HepG2 (cell line): ENCODE measurements at regions not wholly inside any gene's neighbourhood (a gene's known extent, or its start where the extent isn't known, plus 50 kb on each side); places are given as distances from the start of the nearest gene placed in this dataset.

Source experiments
- ATAC-seq: fragments of 200-7000 bp; cut with Tn5 transposase; 3 replicates; pipeline ENCODE4 v1.9.1; 2020; ENCODE audit warnings: mild to moderate bottlenecking, moderate library complexity
- BruUV-seq: library from RNA; stranded (reverse); fragments of 400-500 nt; replicated peaks from 2 replicates; lab custom pipeline; 2021; lab: Mats Ljungman, UMichigan
- CTCF ChIA-PET: fragments of 300-600 bp; formaldehyde crosslinking; extraction: SDS; loops from one replicate; lab custom pipeline; 2021; ENCODE audit warnings: low total read pairs, inconsistent platforms, low intra/inter-chr PET ratio; lab: Yijun Ruan, JAX
- POLR2A ChIA-PET: fragments of 350-600 bp; sonication (Branson Sonifier 250); formaldehyde crosslinking; loops from one replicate; lab custom pipeline; 2020; ENCODE audit warnings: antibody characterized with exemption, inconsistent platforms; lab: Yijun Ruan, JAX
- DNase-seq: peaks from one replicate; pipeline ENCODE4 v3.0.0-alpha.2; 2015; ENCODE audit warnings: low spot score
- FAIRE-seq: peaks from 3 replicates; lab custom pipeline; 2011; peaks lifted over from hg19 to GRCh38; lab: Jason Lieb, UNC
- H2AFZ ChIP-seq: one replicate; pipeline ENCODE4 v1.6.1; 2011; ENCODE audit warnings: low read length, inconsistent platforms
- H3K27ac ChIP-seq: fragments of 300-600 bp; 3 replicates; pipeline ENCODE4 v1.8.0; 2011; ENCODE audit warnings: mixed run types, mild to moderate bottlenecking, mixed read lengths, low read length, inconsistent platforms; ENCODE audit not compliant: insufficient read depth; ENCODE audit errors: extremely low read length
- H3K27me3 ChIP-seq, 2 experiments: fragments of 200-600 bp in 1 of 2; 2 replicates in 1 of 2; 3 replicates in 1 of 2; pipeline versions ENCODE4 v1.6.0 to v1.8.0; 2011; ENCODE audit warnings: low read length in 2 of 2, mild to moderate bottlenecking in 2 of 2, moderate library complexity in 2 of 2, inconsistent platforms in 1 of 2; ENCODE audit not compliant: insufficient read depth in 2 of 2, control insufficient read depth in 1 of 2
- H3K36me3 ChIP-seq, 2 experiments: fragments of 200-600 bp in 1 of 2; replicated peaks in 1 of 2; 2 replicates in 1 of 2; 3 replicates in 1 of 2; pipeline versions ENCODE4 v1.5.1 to v1.8.0; 2011; ENCODE audit warnings: low read length in 2 of 2, inconsistent platforms in 1 of 2; ENCODE audit not compliant: insufficient read depth in 2 of 2, control insufficient read depth in 1 of 2
- H3K4me1 ChIP-seq: 2 replicates; pipeline ENCODE4 v1.5.1; 2012; ENCODE audit warnings: low read length, inconsistent platforms; ENCODE audit not compliant: insufficient read depth
- H3K4me2 ChIP-seq: 2 replicates; pipeline ENCODE4 v1.6.0; 2011; ENCODE audit warnings: low read depth, low read length, inconsistent platforms
- H3K4me3 ChIP-seq, 3 experiments: fragments of 200-600 bp in 1 of 3; sonication (generic), shearing (Covaris generic) in 1 of 3; replicated peaks in 1 of 3; 2 replicates each; pipeline ENCODE4 v1.5.1; 2011 to 2016; ENCODE audit warnings: low read length in 3 of 3, inconsistent platforms in 2 of 3, low read depth in 2 of 3, mild to moderate bottlenecking in 2 of 3, control low read depth in 1 of 3, mixed read lengths in 1 of 3; ENCODE audit not compliant: insufficient read depth in 1 of 3
- H3K79me2 ChIP-seq: one replicate; pipeline ENCODE4 v1.6.1; 2011; ENCODE audit warnings: low read length, inconsistent platforms; ENCODE audit not compliant: insufficient read depth
- H3K9ac ChIP-seq: 2 replicates; pipeline ENCODE4 v1.6.0; 2011; ENCODE audit warnings: mild to moderate bottlenecking, low read depth, low read length, inconsistent platforms; ENCODE audit not compliant: insufficient read depth
- H3K9me3 ChIP-seq: 2 replicates; pipeline ENCODE4 v1.5.1; 2012; ENCODE audit warnings: mild to moderate bottlenecking, low read length
- H4K20me1 ChIP-seq: 2 replicates; pipeline ENCODE4 v1.6.0; 2011; ENCODE audit warnings: inconsistent platforms, mild to moderate bottlenecking, low read length, moderate library complexity; ENCODE audit not compliant: insufficient read depth
- MEF2D ChIP-seq: sonication (generic); formaldehyde crosslinking; IDR thresholded peaks from 2 replicates; pipeline ENCODE4 v1.5.1; 2020; ENCODE audit warnings: mild to moderate bottlenecking, missing genetic modification reagents
- SRSF4 ChIP-seq: fragments of 200-400 bp; formaldehyde crosslinking; IDR thresholded peaks from one replicate; pipeline ENCODE4 v1.6.1; 2018; ENCODE audit warnings: mild to moderate bottlenecking, low read depth, low read length, moderate library complexity; ENCODE audit not compliant: poor library complexity, severe bottlenecking
- TRIM24 ChIP-seq: sonication (generic); formaldehyde crosslinking; IDR thresholded peaks from 2 replicates; pipeline ENCODE4 v1.8.0; 2022; ENCODE audit warnings: mild to moderate bottlenecking, missing genetic modification reagents
- ZBTB38 ChIP-seq: sonication (generic); formaldehyde crosslinking; IDR thresholded peaks from 2 replicates; pipeline ENCODE4 v1.5.1; 2020; ENCODE audit warnings: mild to moderate bottlenecking, missing genetic modification reagents
- ZHX2 ChIP-seq, 2 experiments: sonication (generic) in 1 of 2; formaldehyde crosslinking in 1 of 2; IDR thresholded peaks; 2 replicates each; pipeline versions ENCODE4 v1.6.1 to v1.9.0; 2014 to 2022; ENCODE audit warnings: antibody characterized with exemption in 1 of 2, borderline replicate concordance in 1 of 2, inconsistent platforms in 1 of 2, low read depth in 1 of 2, missing genetic modification reagents in 1 of 2
- ZNF280D ChIP-seq: sonication (generic); formaldehyde crosslinking; IDR thresholded peaks from 2 replicates; pipeline ENCODE4 v1.5.1; 2020; ENCODE audit warnings: mild to moderate bottlenecking, missing genetic modification reagents
- WGBS: methylation state at CpG from one replicate; pipeline ENCODE4 v1.1.6; 2017; ENCODE audit warnings: low lambda C conversion rate; 5-methylcytosine and 5-hydroxymethylcytosine counted together
- in situ Hi-C: cut with HindIII; loops from 2 replicates; pipeline ENCODE4 v1.10.0; 2017; ENCODE audit warnings: low pct_unique_long_range_greater_than_20kb; ENCODE audit not compliant: extremely low pct_ligation_motif_present
- intact Hi-C: fragments of 100-400 bp; cut with micrococcal nuclease; formaldehyde crosslinking; loops from one replicate; pipeline ENCODE4 v1.10.0; 2022; ENCODE audit not compliant: unreplicated experiment

GRCh38 chr21:28738420-28738704, 254.3 kb downstream of the LTN1 start:
- Histone ChIP-seq H3K4me2 (no peak overlapping the region), H3K9me3 (no peaks in the 10 kb centered on the region), H3K4me1 (peaks cover 9% of the 10 kb centered on the region), H3K36me3 (no peaks in the 10 kb centered on the region), H2AFZ (no peak overlapping the region), H3K27me3 (no peaks in the 10 kb centered on the region; a peak in 1 of 5 replicates), H3K79me2 (no peaks in the 10 kb centered on the region), H3K9ac (no peak overlapping the region), H3K27ac (no peak overlapping the region), H4K20me1 (no peaks in the 10 kb centered on the region), H3K4me3 (no peak overlapping the region)
- in situ Hi-C loops = no loop called here
- no TSS peak for BruUV-seq
- 52% methylated on average over 5 of the region's 5 CpGs for WGBS
- ChIA-PET POLR2A (no interaction called here), CTCF (no interaction called here)
- no peak for FAIRE-seq
- TF ChIP-seq TRIM24 (CRISPR knock-in tag) (no peak), ZHX2 (IDR thresholded peaks at IDR 0.05; ENCODE audit: low read depth) (no peak), ZHX2 (CRISPR knock-in tag; IDR thresholded peaks at IDR 0.05; ENCODE audit: borderline replicate concordance) (no peak), SRSF4 (no peak), ZBTB38 (no peak), MEF2D (CRISPR knock-in tag) (no peak), ZNF280D (no peak)
- DNase-seq = no peak
- intact Hi-C loops = no loop called here
- no peak for ATAC-seq
